NCI-H2029 treated with DMSO at 0.1 percent for 48 hours (cell line): ENCODE measurements at regions not wholly inside any gene's neighbourhood (a gene's known extent, or its start where the extent isn't known, plus 50 kb on each side); places are given as distances from the start of the nearest gene placed in this dataset.

ENCODE experiments used
- DNase-seq: peaks from one replicate; lab custom pipeline; 2025; lab: John Stamatoyannopoulos, UW

GRCh38 chr18:25873833-25874232, 216.6 kb downstream of the SS18 start:
- DNase-seq: no peak

- DNase-seq: no peak
Observed at GRCh38 chr18:25866331-25866730, 224.1 kb downstream of the SS18 start.

- DNase-seq: no peak
Observed at GRCh38 chr18:25862881-25863600, 227.4 kb downstream of the SS18 start.

GRCh38 chr18:25853691-25854433, 236.6 kb downstream of the SS18 start:
- no peak for DNase-seq

GRCh38 chr18:25843791-25844190, 246.6 kb downstream of the SS18 start:
- no peak for DNase-seq

- DNase-seq: no peak
Observed at GRCh38 chr18:25842665-25843064, 247.7 kb downstream of the SS18 start.

- DNase-seq: no peak
Observed at GRCh38 chr18:25834061-25834460, 256.4 kb downstream of the SS18 start.

- no peak for DNase-seq
Observed at GRCh38 chr18:25832001-25832604, 258.3 kb downstream of the SS18 start.

- DNase-seq: no peak
Observed at GRCh38 chr18:25831301-25831701, 259.1 kb downstream of the SS18 start.

GRCh38 chr18:25830787-25831186, 259.6 kb downstream of the SS18 start:
- DNase-seq: no peak

- DNase-seq: no peak
Observed at GRCh38 chr18:25827961-25828561, 262.4 kb downstream of the SS18 start.

- no peak for DNase-seq
Observed at GRCh38 chr18:25827228-25827627, 263.2 kb downstream of the SS18 start.

GRCh38 chr18:25826823-25827222, 263.6 kb downstream of the SS18 start:
- DNase-seq: no peak

GRCh38 chr18:25825979-25826776, 264.2 kb downstream of the SS18 start:
- DNase-seq: no peak

GRCh38 chr18:25825056-25825455, 265.4 kb downstream of the SS18 start:
- no peak for DNase-seq

- no peak for DNase-seq
Observed at GRCh38 chr18:25819746-25820363, 270.6 kb downstream of the SS18 start.

GRCh38 chr18:25818505-25818904, 271.9 kb downstream of the SS18 start:
- DNase-seq: no peak

GRCh38 chr18:25817546-25818237, 272.7 kb downstream of the SS18 start:
- no peak for DNase-seq

GRCh38 chr18:25815659-25816058, 274.8 kb downstream of the SS18 start:
- no peak for DNase-seq

GRCh38 chr18:25814841-25815458, 275.5 kb downstream of the SS18 start:
- no peak for DNase-seq
